C4-2B (cell line): ENCODE measurements at regions not wholly inside any gene's neighbourhood (a gene's known extent, or its start where the extent isn't known, plus 50 kb on each side); places are given as distances from the start of the nearest gene placed in this dataset.

Source experiments
- CTCF ChIP-seq: fragments of 450-650 bp; conservative IDR thresholded peaks from 2 replicates; pipeline ENCODE4 v1.5.1; 2017; ENCODE audit warnings: mild to moderate bottlenecking
- ZFX ChIP-seq: fragments of 450-650 bp; IDR thresholded peaks from 2 replicates; pipeline ENCODE4 v1.6.1; 2017

- TF ChIP-seq CTCF = no peak
- TF ChIP-seq ZFX = no peak
Observed at GRCh38 chr16:79390481-79391051, 210.0 kb downstream of the MAF start.
